Astrocyte (in vitro differentiated cells and primary cell): ENCODE measurements at regions not wholly inside any gene's neighbourhood (a gene's known extent, or its start where the extent isn't known, plus 50 kb on each side); places are given as distances from the start of the nearest gene placed in this dataset.

Source experiments
- EZH2 ChIP-seq: IDR thresholded peaks from 2 replicates; pipeline ENCODE4 v1.6.1; 2012; ENCODE audit warnings: mild to moderate bottlenecking, low read length, inconsistent platforms; ENCODE audit not compliant: insufficient read depth
- TF ChIP-seq, protein P1 (sequence below): IDR thresholded peaks from 2 replicates; pipeline ENCODE4 v1.5.1; 2011; ENCODE audit warnings: low read depth, mild to moderate bottlenecking, inconsistent platforms, low read length, moderate library complexity; ENCODE audit not compliant: insufficient read depth

DNA sequence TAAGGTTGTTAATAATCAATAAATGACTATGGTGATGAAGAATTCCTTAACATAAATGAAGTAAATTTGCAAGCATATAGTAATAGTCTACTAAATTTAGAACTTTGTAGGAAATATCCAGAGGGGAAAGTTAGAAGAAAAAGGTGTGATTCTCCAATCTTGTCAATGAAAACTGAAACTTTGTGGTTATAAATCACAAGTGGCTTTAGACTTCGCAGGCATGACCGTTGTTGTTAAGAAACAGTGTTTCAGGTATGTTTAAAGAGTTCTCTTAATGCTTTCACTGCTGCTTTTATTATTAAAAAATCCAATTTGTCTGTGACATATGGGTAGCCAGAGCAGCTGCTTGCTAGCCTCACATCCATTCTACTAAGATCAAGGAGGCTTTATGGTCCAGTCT, 475.6 kb upstream of the ADGRB3 start:
- TF ChIP-seq, protein P1, sequence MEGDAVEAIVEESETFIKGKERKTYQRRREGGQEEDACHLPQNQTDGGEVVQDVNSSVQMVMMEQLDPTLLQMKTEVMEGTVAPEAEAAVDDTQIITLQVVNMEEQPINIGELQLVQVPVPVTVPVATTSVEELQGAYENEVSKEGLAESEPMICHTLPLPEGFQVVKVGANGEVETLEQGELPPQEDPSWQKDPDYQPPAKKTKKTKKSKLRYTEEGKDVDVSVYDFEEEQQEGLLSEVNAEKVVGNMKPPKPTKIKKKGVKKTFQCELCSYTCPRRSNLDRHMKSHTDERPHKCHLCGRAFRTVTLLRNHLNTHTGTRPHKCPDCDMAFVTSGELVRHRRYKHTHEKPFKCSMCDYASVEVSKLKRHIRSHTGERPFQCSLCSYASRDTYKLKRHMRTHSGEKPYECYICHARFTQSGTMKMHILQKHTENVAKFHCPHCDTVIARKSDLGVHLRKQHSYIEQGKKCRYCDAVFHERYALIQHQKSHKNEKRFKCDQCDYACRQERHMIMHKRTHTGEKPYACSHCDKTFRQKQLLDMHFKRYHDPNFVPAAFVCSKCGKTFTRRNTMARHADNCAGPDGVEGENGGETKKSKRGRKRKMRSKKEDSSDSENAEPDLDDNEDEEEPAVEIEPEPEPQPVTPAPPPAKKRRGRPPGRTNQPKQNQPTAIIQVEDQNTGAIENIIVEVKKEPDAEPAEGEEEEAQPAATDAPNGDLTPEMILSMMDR = no peak
- no peak for TF ChIP-seq EZH2
